H9 (cell line): ENCODE measurements at regions not wholly inside any gene's neighbourhood (a gene's known extent, or its start where the extent isn't known, plus 50 kb on each side); places are given as distances from the start of the nearest gene placed in this dataset.

Experiments used
- DNase-seq: peaks from one replicate; pipeline ENCODE4 v3.0.0-alpha.2; 2017
- H2AFZ ChIP-seq: one replicate; pipeline ENCODE4 v1.6.1; 2013; ENCODE audit warnings: mild to moderate bottlenecking, low read length, control low read depth, moderate library complexity
- H2AK5ac ChIP-seq: 2 replicates; pipeline ENCODE4 v1.6.1; 2013; ENCODE audit warnings: low read length, control low read depth, mixed read lengths; ENCODE audit not compliant: insufficient read length
- H2BK120ac ChIP-seq: one replicate; pipeline ENCODE4 v1.6.1; 2013; ENCODE audit warnings: low read depth, mild to moderate bottlenecking, low read length, control low read depth, inconsistent platforms; ENCODE audit not compliant: poor library complexity, severe bottlenecking
- H2BK12ac ChIP-seq: 2 replicates; pipeline ENCODE4 v1.6.1; 2013; ENCODE audit warnings: low read length, control low read depth, mixed read lengths, low read depth; ENCODE audit not compliant: insufficient read length
- H2BK15ac ChIP-seq: 2 replicates; pipeline ENCODE4 v1.6.1; 2013; ENCODE audit warnings: low read depth, low read length, control low read depth
- H2BK20ac ChIP-seq: one replicate; pipeline ENCODE4 v1.6.1; 2013; ENCODE audit warnings: low read depth, mild to moderate bottlenecking, low read length, control low read depth, inconsistent platforms; ENCODE audit not compliant: poor library complexity, severe bottlenecking
- H2BK5ac ChIP-seq: 2 replicates; pipeline ENCODE4 v1.6.1; 2013; ENCODE audit warnings: low read length, control low read depth, mixed read lengths; ENCODE audit not compliant: insufficient read length
- H3K14ac ChIP-seq: 2 replicates; pipeline ENCODE4 v1.6.1; 2013; ENCODE audit warnings: low read length, control low read depth; ENCODE audit not compliant: insufficient read depth
- H3K18ac ChIP-seq: 2 replicates; pipeline ENCODE4 v1.6.1; 2013; ENCODE audit warnings: low read depth, mild to moderate bottlenecking, mixed read lengths, low read length, control low read depth; ENCODE audit not compliant: insufficient read length
- H3K23ac ChIP-seq: 2 replicates; pipeline ENCODE4 v1.6.1; 2013; ENCODE audit warnings: low read length, control low read depth, mixed read lengths, low read depth; ENCODE audit not compliant: insufficient read length
- H3K23me2 ChIP-seq: 2 replicates; pipeline ENCODE4 v1.6.1; 2013; ENCODE audit warnings: low read depth, mild to moderate bottlenecking, mixed read lengths, low read length, control low read depth; ENCODE audit not compliant: insufficient read length, poor library complexity, severe bottlenecking
- H3K27ac ChIP-seq: 2 replicates; pipeline ENCODE4 v1.5.1; 2013; ENCODE audit warnings: low read length, control low read depth, mixed read lengths, low read depth; ENCODE audit not compliant: insufficient read length
- H3K27me3 ChIP-seq: 2 replicates; pipeline ENCODE4 v1.6.1; 2013; ENCODE audit warnings: low read length, control low read depth, inconsistent platforms; ENCODE audit not compliant: insufficient read depth
- H3K4ac ChIP-seq: 2 replicates; pipeline ENCODE4 v1.6.1; 2013; ENCODE audit warnings: low read depth, mild to moderate bottlenecking, control low read depth, inconsistent platforms, low read length, moderate library complexity
- H3K4me1 ChIP-seq: 2 replicates; pipeline ENCODE4 v1.6.1; 2013; ENCODE audit warnings: low read length, control low read depth, inconsistent platforms; ENCODE audit not compliant: insufficient read depth
- H3K4me2 ChIP-seq: 2 replicates; pipeline ENCODE4 v1.6.1; 2013; ENCODE audit warnings: low read length, control low read depth, mixed read lengths; ENCODE audit not compliant: insufficient read length, insufficient read depth
- H3K56ac ChIP-seq: 2 replicates; pipeline ENCODE4 v1.6.1; 2013; ENCODE audit warnings: low read depth, mild to moderate bottlenecking, mixed read lengths, low read length, control low read depth; ENCODE audit not compliant: insufficient read length
- H3K79me1 ChIP-seq: 2 replicates; pipeline ENCODE4 v1.6.1; 2013; ENCODE audit warnings: low read depth, mild to moderate bottlenecking, moderate library complexity, low read length, control low read depth, inconsistent platforms; ENCODE audit not compliant: insufficient read depth, poor library complexity, severe bottlenecking
- H3K79me2 ChIP-seq: 2 replicates; pipeline ENCODE4 v1.6.1; 2013; ENCODE audit warnings: low read length, control low read depth, inconsistent platforms; ENCODE audit not compliant: insufficient read depth
- H3K9ac ChIP-seq: 2 replicates; pipeline ENCODE4 v1.6.1; 2013; ENCODE audit warnings: low read length, control low read depth, mixed read lengths; ENCODE audit not compliant: insufficient read length; ENCODE audit errors: extremely low read depth
- H3K9me3 ChIP-seq: one replicate; pipeline ENCODE4 v1.6.1; 2013; ENCODE audit warnings: low read depth, low read length, inconsistent platforms; ENCODE audit not compliant: control insufficient read depth
- H3T11ph ChIP-seq: one replicate; pipeline ENCODE4 v1.6.1; 2013; ENCODE audit warnings: mild to moderate bottlenecking, low read length, control low read depth, inconsistent platforms
- H4K20me1 ChIP-seq: one replicate; pipeline ENCODE4 v1.6.1; 2013; ENCODE audit not compliant: control insufficient read depth, insufficient read length, insufficient read depth
- H4K5ac ChIP-seq: 2 replicates; pipeline ENCODE4 v1.6.1; 2013; ENCODE audit warnings: low read depth, mild to moderate bottlenecking, mixed read lengths, low read length, control low read depth; ENCODE audit not compliant: insufficient read length
- H4K8ac ChIP-seq: replicated peaks from 2 replicates; pipeline ENCODE4 v1.6.1; 2013; ENCODE audit warnings: low read length, control low read depth, mixed read lengths, low read depth; ENCODE audit not compliant: insufficient read length
- H4K91ac ChIP-seq: 2 replicates; pipeline ENCODE4 v1.6.1; 2013; ENCODE audit warnings: low read depth, mild to moderate bottlenecking, moderate library complexity, mixed read lengths, low read length, control low read depth; ENCODE audit not compliant: insufficient read length
- H3K27ac Mint-ChIP-seq, 3 experiments: 2 replicates in 2 of 3; 3 replicates in 1 of 3; pipeline ENCODE4 v1.8.0; 2020 to 2021; ENCODE audit warnings: mixed read lengths in 3 of 3, mild to moderate bottlenecking in 1 of 3, moderate library complexity in 1 of 3
- H3K27me3 Mint-ChIP-seq: 2 replicates; pipeline ENCODE4 v1.8.0; 2021; ENCODE audit warnings: low read depth, mild to moderate bottlenecking, moderate library complexity, mixed read lengths
- H3K36me3 Mint-ChIP-seq, 3 experiments: 2 replicates in 2 of 3; 3 replicates in 1 of 3; pipeline ENCODE4 v1.8.0; 2020 to 2021; ENCODE audit warnings: low read depth in 3 of 3, mixed read lengths in 3 of 3; ENCODE audit not compliant: insufficient read depth in 1 of 3
- H3K4me1 Mint-ChIP-seq, 2 experiments: 2 replicates each; pipeline ENCODE4 v1.8.0; 2020; ENCODE audit warnings: mixed read lengths in 2 of 2
- H3K4me3 Mint-ChIP-seq, 2 experiments: 2 replicates in 1 of 2; 3 replicates in 1 of 2; pipeline ENCODE4 v1.8.0; 2020 to 2021; ENCODE audit warnings: mild to moderate bottlenecking in 2 of 2, mixed read lengths in 2 of 2, moderate library complexity in 1 of 2
- H3K9me3 Mint-ChIP-seq, 2 experiments: 2 replicates in 1 of 2; 3 replicates in 1 of 2; pipeline ENCODE4 v1.8.0; 2020; ENCODE audit warnings: mild to moderate bottlenecking in 2 of 2, mixed read lengths in 2 of 2, moderate library complexity in 1 of 2
- CTCF ChIP-seq: fragments of 200-600 bp; sonication (generic); conservative IDR thresholded peaks from 3 replicates; pipeline ENCODE4 v1.8.0; 2021; ENCODE audit warnings: antibody characterized with exemption, mild to moderate bottlenecking
- WGBS: extraction: QIAGEN DNeasy Blood & Tissue Kit; methylation state at CpG from one replicate; pipeline ENCODE4 v1.1.7; 2013; ENCODE audit warnings: missing lambda C conversion rate, low lambda C conversion rate, mixed read lengths; ENCODE audit not compliant: insufficient read length; ENCODE audit errors: extremely low coverage; 5-methylcytosine and 5-hydroxymethylcytosine counted together

- TF ChIP-seq CTCF: no peak
These were observed 60.6 kb upstream of the TRPC7 start for GRCh38 chr5:136425921-136426320.

More at GRCh38 chr5:136425921-136426320, 60.6 kb upstream of the TRPC7 start:
- Histone ChIP-seq H3K14ac (no peak overlapping the region), H4K5ac (no peak overlapping the region), H2BK20ac (no peak overlapping the region), H3K9ac (no peak overlapping the region), H2BK120ac (no peak overlapping the region), H3K9me3 (no peaks in the 10 kb centered on the region), H2AK5ac (no peak overlapping the region), H3K4me2 (no peak overlapping the region), H3K4ac (no peak overlapping the region), H3K23ac (no peak overlapping the region), H3K27me3 (no peaks in the 10 kb centered on the region), H4K8ac (no peak overlapping the region), H3K56ac (no peak overlapping the region), H3K4me1 (no peaks in the 10 kb centered on the region), H2BK12ac (no peak overlapping the region), H3K27ac (no peak overlapping the region), H2AFZ (no peak overlapping the region), H3K79me2 (no peaks in the 10 kb centered on the region), H3T11ph (no peak overlapping the region), H4K20me1 (no peaks in the 10 kb centered on the region), H3K18ac (no peak overlapping the region), H4K91ac (no peak overlapping the region), H2BK5ac (no peak overlapping the region), H3K23me2 (no peaks in the 10 kb centered on the region), H2BK15ac (no peak overlapping the region), H3K79me1 (no peaks in the 10 kb centered on the region)
- peaks cover 2 to 17% of the 10 kb centered on the region in 2 experiments; a peak in 3 of 4 replicates for H3K4me1 Mint-ChIP-seq
- no peak overlapping the region for H3K27ac Mint-ChIP-seq
- WGBS: no CpG with 5 or more reads among the region's 3 CpGs
- H3K27me3 Mint-ChIP-seq: peaks cover 2% of the 10 kb centered on the region
- no peak overlapping the region for H3K4me3 Mint-ChIP-seq
- no peak for DNase-seq
- H3K36me3 Mint-ChIP-seq: no peaks in the 10 kb centered on the region; a peak in 1 of 7 replicates
- no peaks in the 10 kb centered on the region for H3K9me3 Mint-ChIP-seq
